ENCODE measurements at regions not wholly inside any gene's neighbourhood (a gene's known extent, or its start where the extent isn't known, plus 50 kb on each side); places are given as distances from the start of the nearest gene placed in this dataset.

GRCh38 chr5:96331681-96332361 lies 101.2 kb downstream of the PCSK1 start:
- H3K4me3 ChIP-seq (ENCODE audit: low read depth, low read length, poor library complexity, severe bottlenecking): no peak overlapping the region
- no peak for TF ChIP-seq CTCF (conservative IDR thresholded peaks at IDR 0.05; ENCODE audit: low read depth, low read length)
- no peak for TF ChIP-seq EZH2 (IDR thresholded peaks at IDR 0.05; ENCODE audit: borderline replicate concordance, low read depth, low read length, poor library complexity, severe bottlenecking)
- H3K4me1 ChIP-seq (ENCODE audit: insufficient read depth, low read length, poor library complexity, severe bottlenecking): no peaks in the 10 kb centered on the region
- DNase-seq (ENCODE audit: low spot score): no peak
- BruUV-seq (replicated peaks): no TSS peak
- H3K27me3 ChIP-seq (replicated peaks; ENCODE audit: insufficient read depth, low read depth, low read length, poor library complexity): no peaks in the 10 kb centered on the region
- no peaks in the 10 kb centered on the region for H3K9me3 ChIP-seq (ENCODE audit: low read depth, low read length, poor library complexity, severe bottlenecking)
- H3K36me3 ChIP-seq (ENCODE audit: insufficient read depth, low read length, poor library complexity, severe bottlenecking): no peaks in the 10 kb centered on the region
- CTCF ChIA-PET: no interaction called here
- H3K27ac ChIP-seq (ENCODE audit: low read depth, low read length, poor library complexity, severe bottlenecking): no peak overlapping the region
- POLR2A ChIA-PET (ENCODE audit: low non-redundant PET): no interaction called here
- intact Hi-C loops (cut with micrococcal nuclease; ENCODE audit: unreplicated experiment): no loop called here

- intact Hi-C loops (cut with micrococcal nuclease; ENCODE audit: unreplicated experiment): no loop called here
- no TSS peak for BruUV-seq (replicated peaks)
Measured at GRCh38 chr5:96331210-96331609, 101.8 kb downstream of the PCSK1 start.

GRCh38 chr5:96330530-96331140 lies 102.4 kb downstream of the PCSK1 start:
- Histone ChIP-seq H3K27ac (ENCODE audit: low read depth, low read length, poor library complexity, severe bottlenecking) (no peak overlapping the region), H3K4me1 (ENCODE audit: insufficient read depth, low read length, poor library complexity, severe bottlenecking) (no peaks in the 10 kb centered on the region), H3K9me3 (ENCODE audit: low read depth, low read length, poor library complexity, severe bottlenecking) (no peaks in the 10 kb centered on the region), H3K4me3 (ENCODE audit: low read depth, low read length, poor library complexity, severe bottlenecking) (no peak overlapping the region), H3K27me3 (replicated peaks; ENCODE audit: insufficient read depth, low read depth, low read length, poor library complexity) (no peaks in the 10 kb centered on the region), H3K36me3 (ENCODE audit: insufficient read depth, low read length, poor library complexity, severe bottlenecking) (no peaks in the 10 kb centered on the region)
- intact Hi-C loops (cut with micrococcal nuclease; ENCODE audit: unreplicated experiment): no loop called here
- no peak for DNase-seq (ENCODE audit: low spot score)
- ChIA-PET POLR2A (ENCODE audit: low non-redundant PET) (no interaction called here), CTCF (no interaction called here)
- TF ChIP-seq EZH2 (IDR thresholded peaks at IDR 0.05; ENCODE audit: borderline replicate concordance, low read depth, low read length, poor library complexity, severe bottlenecking): no peak
- no peak for TF ChIP-seq CTCF (conservative IDR thresholded peaks at IDR 0.05; ENCODE audit: low read depth, low read length)
- no TSS peak for BruUV-seq (replicated peaks)

More at GRCh38 chr5:96331210-96331609, 101.8 kb downstream of the PCSK1 start:
- CTCF ChIA-PET: no interaction called here
- Histone ChIP-seq H3K27me3 (replicated peaks; ENCODE audit: insufficient read depth, low read depth, low read length, poor library complexity) (no peaks in the 10 kb centered on the region), H3K4me1 (ENCODE audit: insufficient read depth, low read length, poor library complexity, severe bottlenecking) (no peaks in the 10 kb centered on the region), H3K36me3 (ENCODE audit: insufficient read depth, low read length, poor library complexity, severe bottlenecking) (no peaks in the 10 kb centered on the region), H3K27ac (ENCODE audit: low read depth, low read length, poor library complexity, severe bottlenecking) (no peak overlapping the region), H3K4me3 (ENCODE audit: low read depth, low read length, poor library complexity, severe bottlenecking) (no peak overlapping the region), H3K9me3 (ENCODE audit: low read depth, low read length, poor library complexity, severe bottlenecking) (no peaks in the 10 kb centered on the region)
- TF ChIP-seq CTCF (conservative IDR thresholded peaks at IDR 0.05; ENCODE audit: low read depth, low read length): no peak
- TF ChIP-seq EZH2 (IDR thresholded peaks at IDR 0.05; ENCODE audit: borderline replicate concordance, low read depth, low read length, poor library complexity, severe bottlenecking): no peak
- POLR2A ChIA-PET (ENCODE audit: low non-redundant PET): no interaction called here
- no peak for DNase-seq (ENCODE audit: low spot score)
